ENCODE measurements at regions not wholly inside any gene's neighbourhood (a gene's known extent, or its start where the extent isn't known, plus 50 kb on each side); places are given as distances from the start of the nearest gene placed in this dataset.

DNA sequence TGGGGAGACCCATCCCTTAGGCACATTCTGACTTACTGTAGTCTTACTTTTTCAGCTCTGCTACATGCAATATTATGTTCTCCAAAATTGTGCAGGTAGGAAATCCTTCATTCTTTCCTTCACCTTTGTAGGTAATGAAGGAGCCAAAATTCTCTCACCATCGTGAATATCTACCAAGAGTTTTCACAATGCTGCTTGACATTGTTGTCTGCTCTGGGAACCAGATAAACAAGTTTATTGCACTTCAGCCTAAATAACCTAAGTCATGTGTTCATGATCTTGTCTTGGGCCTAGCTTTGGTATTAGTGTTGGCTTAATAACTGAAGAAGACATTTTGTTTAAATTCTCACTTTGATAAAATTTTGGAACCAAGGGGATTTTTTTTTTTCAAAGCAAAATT is 110.8 kb upstream of the ELAC2 start:
- Histone ChIP-seq H3K27me3 (no peaks in the 10 kb centered on the region), H3K36me3 (no peaks in the 10 kb centered on the region), H3K4me3 (no peak overlapping the region), H3K4me1 (ENCODE audit: insufficient read depth) (no peaks in the 10 kb centered on the region), H3K9me3 (no peaks in the 10 kb centered on the region), H3K27ac (no peak overlapping the region)
- 65 to 75% (median 68%) methylated on average over 1 of the region's 1 CpG for WGBS, 3 donors
- TF ChIP-seq EP300 (IDR thresholded peaks at IDR 0.05) (no peak), POLR2A (IDR thresholded peaks at IDR 0.05) (no peak)
- TF ChIP-seq, protein P1, sequence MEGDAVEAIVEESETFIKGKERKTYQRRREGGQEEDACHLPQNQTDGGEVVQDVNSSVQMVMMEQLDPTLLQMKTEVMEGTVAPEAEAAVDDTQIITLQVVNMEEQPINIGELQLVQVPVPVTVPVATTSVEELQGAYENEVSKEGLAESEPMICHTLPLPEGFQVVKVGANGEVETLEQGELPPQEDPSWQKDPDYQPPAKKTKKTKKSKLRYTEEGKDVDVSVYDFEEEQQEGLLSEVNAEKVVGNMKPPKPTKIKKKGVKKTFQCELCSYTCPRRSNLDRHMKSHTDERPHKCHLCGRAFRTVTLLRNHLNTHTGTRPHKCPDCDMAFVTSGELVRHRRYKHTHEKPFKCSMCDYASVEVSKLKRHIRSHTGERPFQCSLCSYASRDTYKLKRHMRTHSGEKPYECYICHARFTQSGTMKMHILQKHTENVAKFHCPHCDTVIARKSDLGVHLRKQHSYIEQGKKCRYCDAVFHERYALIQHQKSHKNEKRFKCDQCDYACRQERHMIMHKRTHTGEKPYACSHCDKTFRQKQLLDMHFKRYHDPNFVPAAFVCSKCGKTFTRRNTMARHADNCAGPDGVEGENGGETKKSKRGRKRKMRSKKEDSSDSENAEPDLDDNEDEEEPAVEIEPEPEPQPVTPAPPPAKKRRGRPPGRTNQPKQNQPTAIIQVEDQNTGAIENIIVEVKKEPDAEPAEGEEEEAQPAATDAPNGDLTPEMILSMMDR (IDR thresholded peaks at IDR 0.05): no peak
- no peak for DNase-seq
- intact Hi-C loops (cut with DNase I): no loop called here

DNA sequence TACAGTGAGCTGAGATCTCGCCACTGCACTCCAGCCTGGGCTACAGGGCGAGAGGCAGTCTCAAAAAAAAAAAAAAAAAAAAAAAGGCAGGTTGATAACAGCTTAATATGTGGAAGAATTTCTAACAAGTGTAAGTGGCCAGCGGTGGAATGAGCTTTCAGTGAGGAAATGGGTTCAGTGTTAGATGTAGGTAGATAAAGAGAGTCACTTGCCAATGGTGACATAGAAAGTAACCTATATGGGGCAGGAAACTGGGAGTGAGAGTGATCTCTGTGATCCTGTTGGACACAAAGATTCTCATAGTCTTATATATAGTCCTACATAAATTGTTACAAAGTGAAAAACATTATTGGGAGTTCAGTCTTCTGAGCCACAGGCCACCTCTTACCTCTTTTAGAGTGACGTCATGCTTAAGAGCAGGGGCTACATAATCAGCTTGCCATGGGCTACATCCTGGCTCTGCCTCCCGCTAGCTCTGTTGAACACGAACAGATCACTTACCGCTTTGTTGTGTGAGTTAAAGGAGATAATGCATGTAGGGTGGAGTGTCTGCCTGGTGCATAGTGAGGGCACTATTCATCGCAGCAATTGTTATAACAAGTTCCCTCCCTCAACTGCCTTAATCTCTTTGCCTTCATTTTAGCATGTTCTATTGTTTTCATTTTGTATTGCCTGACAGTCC is 110.2 kb upstream of the ELAC2 start:
- intact Hi-C loops (cut with DNase I): no loop called here
- H3K36me3 ChIP-seq: no peaks in the 10 kb centered on the region
- 84 to 91% (median 87%) methylated on average over 8 of the region's 8 CpGs for WGBS, 3 donors
- H3K4me3 ChIP-seq: no peak overlapping the region
- H3K27me3 ChIP-seq: no peaks in the 10 kb centered on the region
- no peaks in the 10 kb centered on the region for H3K4me1 ChIP-seq (ENCODE audit: insufficient read depth)
- H3K9me3 ChIP-seq: no peaks in the 10 kb centered on the region
- H3K27ac ChIP-seq: no peak overlapping the region
- DNase-seq: no peak
- no peak for TF ChIP-seq POLR2A (IDR thresholded peaks at IDR 0.05)
- no peak for TF ChIP-seq EP300 (IDR thresholded peaks at IDR 0.05)
- TF ChIP-seq, protein P1 (IDR thresholded peaks at IDR 0.05): no peak

DNA sequence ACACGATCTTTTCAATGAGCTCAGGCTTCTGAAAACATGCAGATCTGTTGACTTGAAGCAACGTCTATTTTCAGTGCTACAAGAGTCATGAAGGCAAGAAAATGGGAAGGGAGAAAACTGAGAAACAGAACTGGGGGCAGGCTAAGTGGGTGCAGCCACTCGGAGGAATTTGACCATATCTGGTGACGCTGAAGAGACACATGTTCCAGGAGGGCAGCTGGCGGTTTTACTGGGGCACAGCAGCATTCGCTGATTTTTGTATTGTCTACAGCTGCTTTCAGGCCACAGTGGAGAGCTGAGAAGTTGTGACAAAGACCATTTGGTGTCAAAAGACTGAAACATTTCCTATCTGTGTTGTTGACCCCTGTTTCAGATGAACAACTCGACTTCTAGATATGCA is 103.0 kb upstream of the ELAC2 start:
- H3K36me3 ChIP-seq: no peaks in the 10 kb centered on the region
- intact Hi-C loops (cut with DNase I): no loop called here
- no peaks in the 10 kb centered on the region for H3K9me3 ChIP-seq
- H3K4me3 ChIP-seq: no peak overlapping the region
- H3K27me3 ChIP-seq: no peaks in the 10 kb centered on the region
- TF ChIP-seq, protein P1 (IDR thresholded peaks at IDR 0.05): no peak
- TF ChIP-seq EP300 (IDR thresholded peaks at IDR 0.05): no peak
- no peak for TF ChIP-seq POLR2A (IDR thresholded peaks at IDR 0.05)
- no peaks in the 10 kb centered on the region for H3K4me1 ChIP-seq (ENCODE audit: insufficient read depth)
- 46 to 75% (median 59%) methylated on average over 7 of the region's 7 CpGs for WGBS, 3 donors
- no peak for DNase-seq
- H3K27ac ChIP-seq: no peak overlapping the region

DNA sequence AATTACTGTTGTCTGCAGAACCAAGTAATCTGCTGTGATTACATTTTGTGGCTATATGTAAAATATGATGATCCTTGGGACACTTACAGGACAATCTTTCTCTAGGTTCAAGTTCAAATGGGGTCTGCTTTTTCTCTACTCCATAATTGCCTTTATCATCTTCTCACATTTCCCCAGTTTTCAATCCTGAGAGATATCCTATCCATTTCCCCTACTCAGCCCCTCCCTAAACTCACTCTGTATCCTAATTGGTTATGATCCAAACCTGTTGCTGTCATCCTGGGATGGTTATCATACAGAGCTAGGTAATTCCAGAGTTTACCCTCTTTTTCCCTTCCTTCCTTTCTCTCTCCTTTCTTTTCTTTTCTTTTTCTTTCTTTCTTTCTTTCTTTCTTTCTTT is 100.5 kb upstream of the ELAC2 start:
- H3K27me3 ChIP-seq: no peaks in the 10 kb centered on the region
- no peaks in the 10 kb centered on the region for H3K4me1 ChIP-seq (ENCODE audit: insufficient read depth)
- no peaks in the 10 kb centered on the region for H3K36me3 ChIP-seq
- TF ChIP-seq, protein P1 (IDR thresholded peaks at IDR 0.05): no peak
- TF ChIP-seq EP300 (IDR thresholded peaks at IDR 0.05): no peak
- no peak for TF ChIP-seq POLR2A (IDR thresholded peaks at IDR 0.05)
- H3K27ac ChIP-seq: no peak overlapping the region
- H3K4me3 ChIP-seq: no peak overlapping the region
- H3K9me3 ChIP-seq: no peaks in the 10 kb centered on the region
- intact Hi-C loops (cut with DNase I): no loop called here
- no peak for DNase-seq
